ENCODE measurements at regions not wholly inside any gene's neighbourhood (a gene's known extent, or its start where the extent isn't known, plus 50 kb on each side); places are given as distances from the start of the nearest gene placed in this dataset.

DNA sequence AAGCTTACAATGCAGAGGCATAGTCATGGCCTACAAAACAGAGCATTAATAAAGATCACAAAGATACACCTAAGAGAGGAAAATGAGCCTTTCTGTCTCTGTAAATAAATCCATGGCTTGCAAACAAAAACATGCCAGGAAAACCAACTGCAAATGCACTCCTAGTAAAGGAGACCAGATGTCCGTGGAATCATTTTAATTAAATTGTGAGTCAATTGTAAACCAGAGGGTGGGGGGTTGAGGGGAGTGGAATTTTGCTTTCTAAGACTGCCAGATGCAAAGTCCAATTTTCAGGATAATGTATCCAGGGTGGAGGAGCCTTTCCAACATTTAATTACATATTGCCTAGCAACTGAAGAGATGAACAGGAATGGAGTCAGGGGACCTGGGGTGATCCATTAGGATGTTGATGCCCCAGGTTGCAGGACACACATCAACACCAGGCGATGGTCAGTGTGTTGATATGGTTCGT lies 390.3 kb upstream of the CCL2 start:
- Histone ChIP-seq H3K27ac (ENCODE audit: low read length) (no peak overlapping the region), H3K4me1 (ENCODE audit: low read length) (no peaks in the 10 kb centered on the region), H2AFZ (ENCODE audit: low read length) (no peak overlapping the region), H3F3A (ENCODE audit: insufficient read depth, low read length) (no peaks in the 10 kb centered on the region), H4K20me1 (ENCODE audit: insufficient read depth, low read length) (no peaks in the 10 kb centered on the region), H3K4me3 (ENCODE audit: low read length) (no peak overlapping the region), H3K4me2 (ENCODE audit: low read depth, low read length) (no peak overlapping the region), H3K79me2 (ENCODE audit: low read length) (no peaks in the 10 kb centered on the region), H3K9ac (ENCODE audit: low read length) (no peak overlapping the region), H3K27me3 (replicated peaks; ENCODE audit: insufficient read depth, low read length) (no peaks in the 10 kb centered on the region), H3K9me2 (replicated peaks; ENCODE audit: insufficient read depth, low read length) (no peaks in the 10 kb centered on the region), H3K36me3 (replicated peaks; ENCODE audit: insufficient read depth, low read length) (no peaks in the 10 kb centered on the region), H3K9me3 (replicated peaks; ENCODE audit: insufficient read depth, low read length) (no peaks in the 10 kb centered on the region)
- no peak for DNase-seq
- no peak for TF ChIP-seq EZH2 (optimal IDR thresholded peaks at IDR 0.05; ENCODE audit: low read depth, low read length)
- no peak for TF ChIP-seq EZH2phosphoT487 (IDR thresholded peaks at IDR 0.05; ENCODE audit: low read length)
- TF ChIP-seq, protein P1, sequence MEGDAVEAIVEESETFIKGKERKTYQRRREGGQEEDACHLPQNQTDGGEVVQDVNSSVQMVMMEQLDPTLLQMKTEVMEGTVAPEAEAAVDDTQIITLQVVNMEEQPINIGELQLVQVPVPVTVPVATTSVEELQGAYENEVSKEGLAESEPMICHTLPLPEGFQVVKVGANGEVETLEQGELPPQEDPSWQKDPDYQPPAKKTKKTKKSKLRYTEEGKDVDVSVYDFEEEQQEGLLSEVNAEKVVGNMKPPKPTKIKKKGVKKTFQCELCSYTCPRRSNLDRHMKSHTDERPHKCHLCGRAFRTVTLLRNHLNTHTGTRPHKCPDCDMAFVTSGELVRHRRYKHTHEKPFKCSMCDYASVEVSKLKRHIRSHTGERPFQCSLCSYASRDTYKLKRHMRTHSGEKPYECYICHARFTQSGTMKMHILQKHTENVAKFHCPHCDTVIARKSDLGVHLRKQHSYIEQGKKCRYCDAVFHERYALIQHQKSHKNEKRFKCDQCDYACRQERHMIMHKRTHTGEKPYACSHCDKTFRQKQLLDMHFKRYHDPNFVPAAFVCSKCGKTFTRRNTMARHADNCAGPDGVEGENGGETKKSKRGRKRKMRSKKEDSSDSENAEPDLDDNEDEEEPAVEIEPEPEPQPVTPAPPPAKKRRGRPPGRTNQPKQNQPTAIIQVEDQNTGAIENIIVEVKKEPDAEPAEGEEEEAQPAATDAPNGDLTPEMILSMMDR (IDR thresholded peaks at IDR 0.05; ENCODE audit: low read length): no peak

DNA sequence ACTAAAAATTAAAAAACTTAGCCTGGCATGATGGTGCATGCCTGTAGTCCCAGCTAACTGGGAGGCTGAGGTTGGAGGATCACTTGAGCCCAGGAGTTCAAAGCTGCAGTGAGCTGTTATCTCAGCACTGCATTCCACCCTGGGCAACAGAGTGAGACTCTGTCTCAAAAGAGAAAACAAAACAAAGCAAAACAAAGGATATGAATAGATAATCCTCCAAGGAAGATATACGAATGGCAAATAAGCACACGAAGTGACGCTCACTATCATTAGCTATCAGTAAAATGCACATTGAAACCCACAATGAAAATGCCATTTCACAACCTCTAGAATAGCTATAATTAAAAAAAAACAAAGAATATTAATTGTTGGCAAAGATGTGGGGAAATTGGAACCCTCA lies 386.2 kb upstream of the CCL2 start:
- no peak overlapping the region for H3K27ac ChIP-seq (ENCODE audit: low read length)
- H3F3A ChIP-seq (ENCODE audit: insufficient read depth, low read length): no peaks in the 10 kb centered on the region
- no peak overlapping the region for H3K4me2 ChIP-seq (ENCODE audit: low read depth, low read length)
- no peak overlapping the region for H2AFZ ChIP-seq (ENCODE audit: low read length)
- no peak overlapping the region for H3K9ac ChIP-seq (ENCODE audit: low read length)
- no peaks in the 10 kb centered on the region for H3K27me3 ChIP-seq (replicated peaks; ENCODE audit: insufficient read depth, low read length)
- H3K9me3 ChIP-seq (replicated peaks; ENCODE audit: insufficient read depth, low read length): no peaks in the 10 kb centered on the region
- no peaks in the 10 kb centered on the region for H4K20me1 ChIP-seq (ENCODE audit: insufficient read depth, low read length)
- no peaks in the 10 kb centered on the region for H3K9me2 ChIP-seq (replicated peaks; ENCODE audit: insufficient read depth, low read length)
- H3K36me3 ChIP-seq (replicated peaks; ENCODE audit: insufficient read depth, low read length): no peaks in the 10 kb centered on the region
- TF ChIP-seq, protein P1 (IDR thresholded peaks at IDR 0.05; ENCODE audit: low read length): no peak
- TF ChIP-seq EZH2 (optimal IDR thresholded peaks at IDR 0.05; ENCODE audit: low read depth, low read length) (no peak), EZH2phosphoT487 (IDR thresholded peaks at IDR 0.05; ENCODE audit: low read length) (no peak)
- H3K4me1 ChIP-seq (ENCODE audit: low read length): no peaks in the 10 kb centered on the region
- no peaks in the 10 kb centered on the region for H3K79me2 ChIP-seq (ENCODE audit: low read length)
- no peak overlapping the region for H3K4me3 ChIP-seq (ENCODE audit: low read length)
- no peak for DNase-seq

DNA sequence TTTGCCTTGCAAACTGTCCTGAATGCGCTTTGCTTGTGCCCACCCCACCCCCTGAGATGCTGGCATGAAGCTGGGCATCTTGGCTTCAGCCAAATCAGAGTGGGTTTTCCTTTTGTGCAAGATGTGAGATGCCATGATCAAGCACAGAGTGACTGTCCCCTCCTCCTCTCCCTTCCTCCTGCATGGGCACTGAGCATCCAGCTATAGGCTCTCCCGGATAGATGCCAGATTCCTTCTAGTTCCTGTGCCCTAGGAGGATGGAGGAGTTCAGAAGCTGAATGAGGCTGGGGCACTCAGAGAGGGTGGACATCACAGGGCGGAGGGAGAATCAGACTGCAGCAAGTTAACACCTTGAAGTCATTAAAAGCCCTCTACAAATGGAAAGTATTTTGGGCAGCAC lies 384.1 kb upstream of the CCL2 start:
- Histone ChIP-seq H3K27me3 (replicated peaks; ENCODE audit: insufficient read depth, low read length) (no peaks in the 10 kb centered on the region), H3K36me3 (replicated peaks; ENCODE audit: insufficient read depth, low read length) (no peaks in the 10 kb centered on the region), H3K9ac (ENCODE audit: low read length) (no peak overlapping the region), H3K27ac (ENCODE audit: low read length) (no peak overlapping the region), H3F3A (ENCODE audit: insufficient read depth, low read length) (no peaks in the 10 kb centered on the region), H2AFZ (ENCODE audit: low read length) (no peak overlapping the region), H3K4me3 (ENCODE audit: low read length) (no peak overlapping the region), H3K9me3 (replicated peaks; ENCODE audit: insufficient read depth, low read length) (no peaks in the 10 kb centered on the region), H3K79me2 (ENCODE audit: low read length) (no peaks in the 10 kb centered on the region), H3K4me2 (ENCODE audit: low read depth, low read length) (no peak overlapping the region), H4K20me1 (ENCODE audit: insufficient read depth, low read length) (no peaks in the 10 kb centered on the region), H3K9me2 (replicated peaks; ENCODE audit: insufficient read depth, low read length) (no peaks in the 10 kb centered on the region), H3K4me1 (ENCODE audit: low read length) (no peaks in the 10 kb centered on the region)
- no peak for DNase-seq
- TF ChIP-seq EZH2 (optimal IDR thresholded peaks at IDR 0.05; ENCODE audit: low read depth, low read length) (no peak), EZH2phosphoT487 (IDR thresholded peaks at IDR 0.05; ENCODE audit: low read length) (no peak)
- TF ChIP-seq, protein P1 (IDR thresholded peaks at IDR 0.05; ENCODE audit: low read length): no peak

Measured in MM.1S (cell line).